ENCODE measurements at regions not wholly inside any gene's neighbourhood (a gene's known extent, or its start where the extent isn't known, plus 50 kb on each side); places are given as distances from the start of the nearest gene placed in this dataset.

GRCh38 chr1:238343852-238344251, 453.1 kb upstream of the ZP4 start:
- no peak overlapping the region for H3K4me3 ChIP-seq (ENCODE audit: low read length)
- H3K9me3 ChIP-seq (replicated peaks; ENCODE audit: insufficient read depth, low read length): no peaks in the 10 kb centered on the region
- no peaks in the 10 kb centered on the region for H4K20me1 ChIP-seq (ENCODE audit: insufficient read depth, low read length)
- no peak overlapping the region for H3K27ac ChIP-seq (ENCODE audit: low read length)
- no peak overlapping the region for H3K4me2 ChIP-seq (ENCODE audit: low read depth, low read length)
- H3K9me2 ChIP-seq (replicated peaks; ENCODE audit: insufficient read depth, low read length): no peaks in the 10 kb centered on the region
- no peaks in the 10 kb centered on the region for H3K27me3 ChIP-seq (replicated peaks; ENCODE audit: insufficient read depth, low read length)
- no peaks in the 10 kb centered on the region for H3K79me2 ChIP-seq (ENCODE audit: low read length)
- H3K36me3 ChIP-seq (replicated peaks; ENCODE audit: insufficient read depth, low read length): no peaks in the 10 kb centered on the region
- H3F3A ChIP-seq (ENCODE audit: insufficient read depth, low read length): no peaks in the 10 kb centered on the region
- H2AFZ ChIP-seq (ENCODE audit: low read length): no peak overlapping the region
- DNase-seq: no peak
- H3K9ac ChIP-seq (ENCODE audit: low read length): no peak overlapping the region
- H3K4me1 ChIP-seq (ENCODE audit: low read length): no peaks in the 10 kb centered on the region
- TF ChIP-seq EZH2 (optimal IDR thresholded peaks at IDR 0.05; ENCODE audit: low read depth, low read length): no peak
- TF ChIP-seq, protein P1, sequence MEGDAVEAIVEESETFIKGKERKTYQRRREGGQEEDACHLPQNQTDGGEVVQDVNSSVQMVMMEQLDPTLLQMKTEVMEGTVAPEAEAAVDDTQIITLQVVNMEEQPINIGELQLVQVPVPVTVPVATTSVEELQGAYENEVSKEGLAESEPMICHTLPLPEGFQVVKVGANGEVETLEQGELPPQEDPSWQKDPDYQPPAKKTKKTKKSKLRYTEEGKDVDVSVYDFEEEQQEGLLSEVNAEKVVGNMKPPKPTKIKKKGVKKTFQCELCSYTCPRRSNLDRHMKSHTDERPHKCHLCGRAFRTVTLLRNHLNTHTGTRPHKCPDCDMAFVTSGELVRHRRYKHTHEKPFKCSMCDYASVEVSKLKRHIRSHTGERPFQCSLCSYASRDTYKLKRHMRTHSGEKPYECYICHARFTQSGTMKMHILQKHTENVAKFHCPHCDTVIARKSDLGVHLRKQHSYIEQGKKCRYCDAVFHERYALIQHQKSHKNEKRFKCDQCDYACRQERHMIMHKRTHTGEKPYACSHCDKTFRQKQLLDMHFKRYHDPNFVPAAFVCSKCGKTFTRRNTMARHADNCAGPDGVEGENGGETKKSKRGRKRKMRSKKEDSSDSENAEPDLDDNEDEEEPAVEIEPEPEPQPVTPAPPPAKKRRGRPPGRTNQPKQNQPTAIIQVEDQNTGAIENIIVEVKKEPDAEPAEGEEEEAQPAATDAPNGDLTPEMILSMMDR (IDR thresholded peaks at IDR 0.05; ENCODE audit: low read length): no peak
- no peak for TF ChIP-seq EZH2phosphoT487 (IDR thresholded peaks at IDR 0.05; ENCODE audit: low read length)

GRCh38 chr1:238341395-238341794, 450.7 kb upstream of the ZP4 start:
- Histone ChIP-seq H3F3A (ENCODE audit: insufficient read depth, low read length) (no peaks in the 10 kb centered on the region), H3K9me3 (replicated peaks; ENCODE audit: insufficient read depth, low read length) (no peaks in the 10 kb centered on the region), H3K27ac (ENCODE audit: low read length) (no peak overlapping the region), H3K27me3 (replicated peaks; ENCODE audit: insufficient read depth, low read length) (no peaks in the 10 kb centered on the region), H3K4me1 (ENCODE audit: low read length) (no peaks in the 10 kb centered on the region), H2AFZ (ENCODE audit: low read length) (no peak overlapping the region), H3K9me2 (replicated peaks; ENCODE audit: insufficient read depth, low read length) (no peaks in the 10 kb centered on the region), H4K20me1 (ENCODE audit: insufficient read depth, low read length) (no peaks in the 10 kb centered on the region), H3K4me2 (ENCODE audit: low read depth, low read length) (no peak overlapping the region), H3K36me3 (replicated peaks; ENCODE audit: insufficient read depth, low read length) (no peaks in the 10 kb centered on the region), H3K9ac (ENCODE audit: low read length) (no peak overlapping the region), H3K4me3 (ENCODE audit: low read length) (no peak overlapping the region), H3K79me2 (ENCODE audit: low read length) (no peaks in the 10 kb centered on the region)
- TF ChIP-seq, protein P1 (IDR thresholded peaks at IDR 0.05; ENCODE audit: low read length): no peak
- TF ChIP-seq EZH2 (optimal IDR thresholded peaks at IDR 0.05; ENCODE audit: low read depth, low read length) (no peak), EZH2phosphoT487 (IDR thresholded peaks at IDR 0.05; ENCODE audit: low read length) (no peak)
- DNase-seq: no peak

GRCh38 chr1:238340989-238341388, 450.3 kb upstream of the ZP4 start:
- H3K4me1 ChIP-seq (ENCODE audit: low read length): no peaks in the 10 kb centered on the region
- H2AFZ ChIP-seq (ENCODE audit: low read length): no peak overlapping the region
- H3K9me3 ChIP-seq (replicated peaks; ENCODE audit: insufficient read depth, low read length): no peaks in the 10 kb centered on the region
- H3K27me3 ChIP-seq (replicated peaks; ENCODE audit: insufficient read depth, low read length): no peaks in the 10 kb centered on the region
- H4K20me1 ChIP-seq (ENCODE audit: insufficient read depth, low read length): no peaks in the 10 kb centered on the region
- H3F3A ChIP-seq (ENCODE audit: insufficient read depth, low read length): no peaks in the 10 kb centered on the region
- H3K4me2 ChIP-seq (ENCODE audit: low read depth, low read length): no peak overlapping the region
- TF ChIP-seq, protein P1 (IDR thresholded peaks at IDR 0.05; ENCODE audit: low read length): no peak
- TF ChIP-seq EZH2 (optimal IDR thresholded peaks at IDR 0.05; ENCODE audit: low read depth, low read length) (no peak), EZH2phosphoT487 (IDR thresholded peaks at IDR 0.05; ENCODE audit: low read length) (no peak)
- H3K79me2 ChIP-seq (ENCODE audit: low read length): no peaks in the 10 kb centered on the region
- no peak overlapping the region for H3K27ac ChIP-seq (ENCODE audit: low read length)
- H3K36me3 ChIP-seq (replicated peaks; ENCODE audit: insufficient read depth, low read length): no peaks in the 10 kb centered on the region
- no peak for DNase-seq
- H3K9ac ChIP-seq (ENCODE audit: low read length): no peak overlapping the region
- H3K4me3 ChIP-seq (ENCODE audit: low read length): no peak overlapping the region
- no peaks in the 10 kb centered on the region for H3K9me2 ChIP-seq (replicated peaks; ENCODE audit: insufficient read depth, low read length)

Data from MM.1S (cell line).